GM21447 (cell line): ENCODE measurements at regions not wholly inside any gene's neighbourhood (a gene's known extent, or its start where the extent isn't known, plus 50 kb on each side); places are given as distances from the start of the nearest gene placed in this dataset.

Experiments
- ATAC-seq: cut with Tn5 transposase; IDR thresholded peaks from one replicate; pipeline ENCODE4 v1.9.1; 2021; ENCODE audit not compliant: unreplicated experiment

GRCh38 chr9:21657966-21658667 lies 144.3 kb upstream of the MTAP start:
- no peak for ATAC-seq

- no peak for ATAC-seq
Observed at GRCh38 chr9:21660976-21661375, 141.5 kb upstream of the MTAP start.

- ATAC-seq = no peak
Observed at GRCh38 chr9:21661626-21662025, 140.8 kb upstream of the MTAP start.

DNA sequence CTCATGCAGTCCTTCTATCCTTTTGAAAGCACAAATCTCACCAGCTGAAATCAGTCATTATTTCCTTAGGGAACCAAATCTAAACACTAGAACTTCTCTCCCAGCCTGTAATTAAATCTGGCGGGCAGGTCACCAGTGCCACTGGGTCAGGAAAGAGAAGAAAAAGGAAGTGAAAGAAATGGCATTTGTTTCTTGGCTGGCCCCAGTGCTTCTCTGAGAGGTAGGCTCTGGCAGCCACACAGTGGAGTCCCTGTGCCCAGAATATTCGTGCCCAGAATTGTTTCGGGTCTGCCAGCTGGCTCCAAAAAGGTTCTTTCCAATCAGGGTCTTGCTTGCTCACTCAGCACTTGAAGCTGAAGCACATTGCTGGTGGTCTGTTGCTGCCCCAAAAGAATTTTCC lies 133.9 kb upstream of the MTAP start:
- no peak for ATAC-seq

GRCh38 chr9:21669701-21670100 lies 132.7 kb upstream of the MTAP start:
- no peak for ATAC-seq

- no peak for ATAC-seq
Observed at GRCh38 chr9:21670374-21670773, 132.1 kb upstream of the MTAP start.

GRCh38 chr9:21672140-21672539 lies 130.3 kb upstream of the MTAP start:
- no peak for ATAC-seq

DNA sequence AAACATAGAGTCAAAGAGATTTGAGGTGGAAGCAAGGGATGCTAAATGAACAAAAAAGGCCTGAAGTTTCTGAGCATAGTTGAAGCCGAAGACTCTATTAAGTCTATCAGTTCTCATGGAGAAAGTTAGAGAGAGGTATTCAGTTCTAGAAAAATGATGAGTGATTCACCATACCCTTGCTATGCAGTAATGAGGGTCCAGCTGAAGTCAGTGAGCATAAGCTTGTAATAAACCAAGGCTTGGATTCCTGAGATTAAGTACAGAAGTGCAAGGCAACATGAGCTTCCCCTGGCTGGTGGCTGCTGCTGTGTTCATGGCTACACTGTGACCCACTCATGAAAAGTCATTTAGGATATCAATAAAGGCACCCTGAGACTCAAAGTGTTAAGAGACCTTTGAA lies 129.7 kb upstream of the MTAP start:
- ATAC-seq = no peak

- ATAC-seq = no peak
Observed at GRCh38 chr9:21674894-21675293, 127.5 kb upstream of the MTAP start.

- ATAC-seq = no peak
Observed at GRCh38 chr9:21677387-21677786, 125.0 kb upstream of the MTAP start.

DNA sequence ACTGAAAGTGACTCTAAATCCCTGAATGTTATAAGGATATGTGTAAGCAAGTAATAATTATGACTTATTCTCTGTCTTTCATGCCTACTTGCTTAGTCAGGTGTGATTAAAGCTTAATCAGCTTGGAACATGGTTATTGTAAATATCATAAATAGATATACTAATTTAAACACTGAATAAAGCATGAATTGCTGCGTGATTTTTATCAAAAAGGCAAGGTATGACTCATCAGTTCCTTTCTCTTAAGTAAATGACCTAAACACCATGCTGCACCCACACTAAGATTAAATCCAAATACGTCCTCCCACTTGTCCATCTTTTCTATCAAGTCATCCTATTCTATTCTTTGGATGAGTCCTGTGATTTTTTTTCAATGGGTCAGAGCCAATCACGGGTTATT lies 124.6 kb upstream of the MTAP start:
- no peak for ATAC-seq

DNA sequence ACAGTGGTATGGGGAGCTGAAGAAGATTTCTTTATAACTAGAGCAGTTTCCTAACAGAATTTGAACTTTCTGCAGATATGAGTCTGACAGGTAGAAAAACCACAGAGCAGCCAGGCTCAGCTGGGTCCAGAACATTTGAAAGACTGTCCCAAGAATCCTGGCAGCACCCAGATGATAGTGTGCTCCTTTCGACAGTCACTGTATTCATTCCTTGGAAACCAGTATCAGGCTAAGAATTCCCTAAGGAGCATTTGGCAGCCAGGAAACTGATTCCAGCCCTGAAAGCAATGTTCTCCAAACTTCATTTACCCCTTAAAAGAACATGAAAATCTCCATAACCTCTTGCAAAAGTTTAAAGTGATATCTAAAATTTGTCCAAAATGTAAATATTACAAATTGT lies 123.0 kb upstream of the MTAP start:
- no peak for ATAC-seq

- ATAC-seq = no peak
Observed at GRCh38 chr9:21680590-21680989, 121.8 kb upstream of the MTAP start.

DNA sequence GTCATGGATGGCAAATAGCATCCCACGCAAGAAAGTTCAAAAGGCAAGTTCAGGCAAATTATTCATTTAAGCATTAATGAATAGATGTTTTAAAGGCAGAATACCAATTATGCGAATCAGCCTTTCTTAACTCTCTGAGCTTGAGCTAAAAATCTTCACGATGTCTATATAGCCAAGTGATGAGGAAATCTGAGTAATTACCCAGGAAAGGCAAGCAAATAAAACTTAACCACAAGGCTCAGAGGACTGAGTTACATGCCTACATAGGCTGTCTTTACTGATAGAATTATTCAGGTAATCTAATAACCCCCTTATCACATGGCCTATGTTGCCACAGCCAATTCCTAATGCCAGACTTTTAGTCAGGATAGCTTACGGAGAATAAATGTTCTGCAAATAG lies 120.8 kb upstream of the MTAP start:
- ATAC-seq = no peak

GRCh38 chr9:21682381-21682780 lies 120.1 kb upstream of the MTAP start:
- no peak for ATAC-seq

- ATAC-seq = no peak
Observed at GRCh38 chr9:21682981-21683380, 119.5 kb upstream of the MTAP start.

DNA sequence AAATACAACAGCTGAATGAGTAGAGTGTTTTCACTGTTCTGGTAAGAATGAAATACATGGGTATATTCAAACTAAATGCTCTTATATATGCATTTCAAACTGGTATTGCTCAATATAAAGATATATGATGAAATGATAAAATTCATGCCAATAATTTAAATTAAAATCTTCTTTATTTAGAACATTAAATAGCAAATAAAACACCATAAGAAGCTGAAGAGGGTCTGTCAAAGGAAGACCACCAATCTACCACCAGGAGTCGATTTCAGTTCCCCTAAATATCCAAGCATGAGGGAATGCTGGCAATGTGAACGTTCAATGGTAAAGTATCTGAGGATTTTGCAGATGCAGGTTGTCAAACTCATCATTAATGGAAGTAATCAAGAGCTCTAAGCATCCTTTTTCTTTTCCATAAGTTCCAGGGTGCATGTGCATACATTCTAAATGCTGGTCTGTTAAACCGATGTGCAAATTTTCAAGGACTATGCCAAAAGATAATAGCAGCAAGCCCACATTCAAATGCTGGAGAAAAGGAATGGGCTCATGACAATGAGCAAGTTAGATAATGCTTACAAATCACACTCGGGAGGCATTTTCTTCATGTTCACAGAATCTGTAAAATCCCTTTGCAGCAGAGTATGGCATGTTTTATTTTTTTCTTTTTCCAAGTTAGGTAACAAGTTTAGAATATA lies 118.8 kb upstream of the MTAP start:
- ATAC-seq = no peak

DNA sequence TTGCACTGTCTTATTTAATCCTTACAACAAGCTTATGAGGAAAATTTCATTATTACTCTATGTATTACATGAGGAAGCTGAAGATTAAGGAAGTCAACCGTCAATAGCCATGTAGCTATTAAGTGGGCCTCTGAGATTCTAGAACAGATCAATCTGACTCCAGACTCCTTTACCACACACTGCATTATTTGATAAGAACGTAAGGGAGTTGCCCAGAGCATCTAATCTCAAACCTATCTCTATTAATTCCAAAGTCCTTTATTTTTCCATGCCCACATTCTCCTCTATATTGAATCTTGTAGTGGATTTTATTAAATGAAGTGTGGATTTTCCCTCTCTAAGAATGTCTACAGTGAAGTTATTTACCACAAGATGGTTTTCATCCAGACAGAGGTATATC lies 118.2 kb upstream of the MTAP start:
- no peak for ATAC-seq

GRCh38 chr9:21684831-21685362 lies 117.5 kb upstream of the MTAP start:
- no peak for ATAC-seq

- no peak for ATAC-seq
Observed at GRCh38 chr9:21685502-21685901, 116.9 kb upstream of the MTAP start.

DNA sequence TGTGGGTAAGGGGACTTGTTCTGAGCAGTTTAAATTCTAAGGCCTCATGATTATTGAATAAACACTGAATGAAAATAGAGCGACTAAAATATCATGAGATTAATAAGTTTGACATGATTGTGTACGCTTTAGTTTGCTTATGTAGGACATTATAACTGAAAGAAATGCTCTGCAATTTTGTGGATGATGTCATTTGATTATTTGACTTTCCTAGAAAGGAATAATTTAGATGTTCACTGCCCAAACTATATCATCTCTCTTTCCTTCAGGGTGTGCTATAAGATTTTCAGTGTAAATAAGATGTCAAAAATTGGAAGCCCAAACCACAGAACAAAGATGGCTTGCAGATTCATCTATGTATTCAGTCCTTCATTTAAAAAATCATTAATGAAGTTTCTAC lies 115.7 kb upstream of the MTAP start:
- no peak for ATAC-seq

DNA sequence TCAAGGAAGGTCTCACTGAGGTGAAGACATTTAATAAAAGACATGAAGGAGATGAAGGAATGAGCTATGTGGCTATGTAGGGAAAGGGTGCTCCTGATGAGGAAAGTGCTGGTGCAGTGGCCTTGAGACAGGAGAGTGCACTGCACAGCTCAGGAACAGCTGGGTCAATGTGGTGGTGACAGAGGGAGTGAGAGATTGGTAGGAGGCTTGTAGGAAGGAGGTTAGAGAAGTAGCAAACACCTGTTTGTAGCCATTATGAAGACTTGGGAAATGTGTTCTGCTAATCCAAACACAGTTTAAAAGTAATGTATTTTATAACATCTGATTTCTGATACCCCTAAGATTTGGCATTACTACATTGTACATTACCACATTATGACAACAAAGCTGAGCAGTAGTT lies 115.1 kb upstream of the MTAP start:
- no peak for ATAC-seq
